Head of caudate nucleus (tissue), 42 donors: ENCODE measurements at regions not wholly inside any gene's neighbourhood (a gene's known extent, or its start where the extent isn't known, plus 50 kb on each side); places are given as distances from the start of the nearest gene placed in this dataset.
"Not testable (repeated sequence)": the region's sequence is repeated elsewhere in the genome, so short reads cannot be mapped to it uniquely, and the experiment has no call there.

Source experiments
- DNase-seq, 42 donors: peaks; one replicate each; pipeline versions ENCODE4 v3.0.0 to v3.0.0-alpha.2; 2020 to 2021; ENCODE audit warnings: mixed read lengths in 7 of 42
- intact Hi-C: fragments of 100-400 bp; cut with DNase I; formaldehyde crosslinking; loops from one replicate; pipeline ENCODE4 v1.15.0; 2022

DNA sequence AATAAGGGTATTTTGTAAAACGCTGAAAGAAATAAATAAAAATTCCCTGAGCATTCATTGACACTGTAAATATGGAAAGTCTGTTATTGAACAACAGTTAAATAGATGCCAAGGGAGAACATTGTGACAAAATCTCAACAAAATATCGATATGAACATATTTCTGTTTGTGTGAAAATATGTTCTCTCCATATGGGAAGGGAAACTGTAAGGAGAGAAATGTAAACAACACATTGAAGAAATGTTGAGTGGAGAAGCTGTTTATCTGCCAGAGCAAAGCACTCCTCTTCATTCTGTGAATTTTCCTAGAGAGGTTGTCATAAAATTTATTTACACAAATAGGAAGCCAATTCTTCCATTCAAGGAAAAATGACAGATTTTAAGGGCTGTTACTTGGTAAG is 57.1 kb upstream of the EOMES start:
- no peak for DNase-seq
- intact Hi-C loops: no loop called here

DNA sequence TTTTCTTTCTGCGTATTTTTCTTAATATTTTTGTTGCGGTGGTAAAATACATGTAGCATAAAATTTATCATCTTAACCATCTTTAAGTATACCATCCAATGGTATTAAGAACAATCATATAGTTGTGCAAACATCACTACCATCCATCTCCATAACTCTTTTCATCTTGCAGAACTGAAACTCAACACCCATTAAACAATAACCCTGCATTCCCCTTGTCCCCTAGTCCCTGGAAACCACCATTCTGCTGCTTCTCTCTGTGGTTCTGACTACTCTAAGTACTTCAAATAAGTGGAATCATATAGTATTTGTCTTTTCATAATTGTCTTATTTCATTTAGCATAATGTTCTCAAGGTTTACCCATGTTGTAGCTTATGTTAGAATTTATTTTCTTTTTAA is 67.3 kb upstream of the EOMES start:
- DNase-seq: no peak
- intact Hi-C loops: no loop called here

DNA sequence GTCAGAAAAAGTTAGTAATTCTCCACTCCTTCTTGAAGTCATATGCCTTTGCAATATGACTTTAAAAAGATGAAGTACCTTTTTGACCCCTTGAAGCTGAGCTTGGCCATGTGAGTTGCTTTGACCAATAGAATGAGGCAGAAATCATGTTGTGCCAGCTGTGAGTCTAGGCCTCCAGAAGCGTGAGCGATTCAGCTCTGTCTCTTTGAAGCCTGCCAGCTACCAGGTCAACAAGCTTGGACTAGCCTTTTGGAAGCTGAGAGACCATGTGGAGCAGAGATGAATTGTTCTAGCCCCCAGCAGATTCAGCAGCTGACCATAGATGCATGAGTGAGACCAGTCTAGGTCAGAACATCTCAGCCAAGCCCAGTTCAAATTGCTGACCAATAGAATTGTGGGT is 69.8 kb upstream of the EOMES start:
- DNase-seq: no peak
- intact Hi-C loops: no loop called here

DNA sequence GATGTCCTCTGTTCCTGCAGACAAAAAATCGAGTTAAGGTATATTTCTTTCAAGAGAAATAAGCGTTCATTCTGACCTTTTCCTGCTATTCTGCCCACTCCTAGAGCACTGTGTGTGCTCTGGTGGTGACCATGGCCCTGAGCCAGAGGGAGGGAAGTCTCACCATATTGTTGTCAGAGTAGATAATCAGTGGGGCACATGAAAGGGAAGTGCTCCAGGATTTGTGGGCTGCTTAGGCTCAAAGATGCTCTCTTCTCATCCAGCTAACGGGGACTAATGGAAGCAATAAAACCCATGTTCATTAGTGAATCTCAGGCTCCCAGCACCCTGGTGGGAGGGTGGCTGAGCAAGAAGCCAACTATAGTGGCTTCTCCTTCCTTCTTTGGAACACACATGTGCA is 70.7 kb upstream of the EOMES start:
- DNase-seq: no peak
- intact Hi-C loops: no loop called here

DNA sequence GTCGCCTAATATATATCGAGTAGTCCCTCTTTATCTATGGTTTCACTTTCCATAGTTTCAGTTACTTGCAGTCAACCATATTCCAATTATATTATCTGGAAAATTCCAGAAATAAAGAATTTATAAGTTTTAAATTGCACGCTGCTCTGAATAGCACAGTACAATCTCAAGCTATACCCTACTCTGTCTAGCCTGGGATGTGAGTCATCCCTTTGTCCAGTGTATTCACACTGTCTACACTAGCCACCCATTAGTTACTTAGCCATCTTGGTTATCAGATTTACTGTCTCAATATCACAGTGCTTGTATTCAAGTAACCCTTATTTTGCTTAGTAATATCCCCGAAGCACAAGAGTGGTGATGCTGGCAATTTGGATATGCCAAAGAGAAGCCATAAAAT is 72.1 kb upstream of the EOMES start:
- DNase-seq: no peak
- intact Hi-C loops: no loop called here

DNA sequence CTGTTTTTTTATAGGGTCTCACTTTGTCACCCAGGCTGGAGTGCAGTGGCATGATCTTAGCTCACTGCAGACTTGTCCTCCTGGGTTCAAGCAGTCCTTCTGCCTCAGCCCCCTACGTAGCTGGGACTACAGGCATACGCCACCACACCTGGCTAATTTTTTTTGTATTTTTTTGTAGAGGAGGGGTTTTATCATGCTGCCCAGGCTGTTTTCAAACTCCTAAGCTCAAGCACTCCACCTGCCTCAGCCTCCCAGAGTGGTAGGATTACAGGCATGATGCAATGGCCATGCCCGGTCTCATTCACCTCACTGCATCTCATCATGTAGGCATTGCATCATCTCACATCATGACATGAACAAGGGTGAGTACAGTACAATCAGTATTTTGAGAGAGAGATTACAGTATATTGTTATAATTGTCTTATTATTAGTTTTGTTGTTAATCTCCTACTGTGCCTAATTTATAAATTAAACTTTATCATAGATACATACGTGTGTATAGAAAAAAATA is 74.3 kb upstream of the EOMES start:
- no peak for DNase-seq
- intact Hi-C loops: no loop called here

DNA sequence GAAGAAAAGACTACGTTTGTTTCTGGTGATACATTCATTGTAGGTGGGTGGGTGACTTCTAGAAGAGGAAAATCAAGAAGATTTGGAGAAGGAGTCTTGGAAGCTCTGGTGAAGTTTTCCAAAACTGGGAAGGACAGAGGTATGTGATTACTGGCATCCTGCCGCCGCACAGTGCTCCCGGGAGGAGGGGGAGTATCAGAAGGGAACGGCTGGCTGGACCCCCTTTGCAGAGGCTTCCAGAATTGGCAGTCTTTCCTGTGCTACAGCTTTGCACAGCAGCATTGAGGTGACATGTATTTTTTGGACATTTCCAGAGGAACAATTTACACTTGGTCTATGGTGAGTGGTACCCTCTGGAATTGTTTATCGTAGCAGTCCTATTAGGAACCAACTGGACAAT is 75.7 kb upstream of the EOMES start:
- intact Hi-C loops: no loop called here
- no peak for DNase-seq

DNA sequence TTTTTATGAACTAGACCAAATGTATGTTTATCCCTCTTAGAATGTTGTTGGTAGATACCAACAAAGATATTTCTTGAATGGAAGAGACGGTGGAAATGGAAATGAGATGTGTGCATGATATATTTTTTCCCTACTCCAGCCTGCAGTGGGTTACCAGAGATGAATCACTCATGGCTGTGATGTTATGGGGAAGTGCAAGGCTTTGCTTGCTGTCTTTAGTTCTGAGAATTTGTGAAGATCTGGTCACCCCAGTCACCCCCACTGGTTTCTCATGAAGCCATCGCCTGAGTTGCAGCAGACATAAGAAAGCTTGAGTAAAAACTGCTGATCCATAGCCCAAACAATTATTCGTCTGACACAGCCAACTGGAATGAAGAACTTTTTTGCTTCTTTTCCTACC is 78.1 kb upstream of the EOMES start:
- intact Hi-C loops: no loop called here
- DNase-seq: no peak

DNA sequence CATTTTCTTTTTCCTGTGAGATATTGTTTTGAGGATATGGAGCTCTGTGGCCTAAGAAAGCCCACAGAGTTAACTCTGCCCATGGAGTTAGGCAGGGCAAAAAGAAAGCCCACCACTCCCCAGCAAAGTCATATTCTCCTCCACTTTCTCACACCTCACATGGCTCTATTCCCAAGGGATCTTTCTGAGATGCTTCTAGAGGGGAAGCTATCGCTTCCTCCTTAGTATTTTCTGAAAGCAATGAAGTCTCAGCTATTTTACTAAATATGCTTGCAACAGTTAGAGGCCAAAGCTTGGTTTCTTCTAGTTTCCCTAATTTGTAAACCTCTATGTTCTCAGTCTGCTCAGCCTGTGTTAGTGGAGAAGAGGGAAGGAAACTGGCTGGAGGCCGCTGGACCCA is 80.3 kb upstream of the EOMES start:
- intact Hi-C loops: no loop called here
- DNase-seq: no peak

DNA sequence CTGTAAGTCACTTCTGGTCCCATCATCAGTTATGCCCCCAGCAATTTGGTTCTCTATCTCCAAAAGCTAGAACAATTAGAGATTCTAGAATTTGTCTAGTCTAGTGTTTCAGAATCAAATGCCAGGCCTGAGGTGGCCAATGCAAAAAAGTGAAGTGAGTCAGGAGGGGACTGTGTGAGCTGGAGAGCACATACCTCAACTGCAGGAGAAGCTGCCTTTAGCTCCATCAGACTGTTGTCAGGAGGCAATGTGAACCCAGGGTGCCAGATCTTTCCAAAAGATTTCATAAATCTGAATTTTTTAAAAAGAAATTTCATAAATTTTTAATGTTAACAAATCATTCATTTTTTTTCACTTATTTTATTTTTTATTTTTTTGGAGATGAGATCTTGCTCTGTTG is 80.7 kb upstream of the EOMES start:
- no peak for DNase-seq
- intact Hi-C loops: no loop called here

DNA sequence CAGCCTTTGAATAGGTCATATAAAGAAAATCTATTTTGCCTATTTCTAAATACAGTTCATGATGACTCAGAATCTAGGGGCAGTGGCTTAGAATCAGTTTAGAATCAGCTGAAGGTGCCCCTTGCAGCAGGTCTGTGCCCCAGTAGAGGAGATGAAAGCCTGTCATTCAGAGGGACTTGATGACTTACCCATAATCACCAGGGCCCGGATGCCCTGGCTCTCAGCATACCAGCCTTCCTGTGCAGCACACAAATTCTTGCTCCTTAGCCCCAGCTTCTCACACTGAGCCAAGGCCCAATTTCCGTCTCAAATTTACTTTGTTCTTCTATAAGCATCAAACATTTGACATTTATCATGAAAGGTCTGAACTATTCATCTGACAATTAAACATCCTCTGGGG is 83.2 kb upstream of the EOMES start:
- intact Hi-C loops: no loop called here

DNA sequence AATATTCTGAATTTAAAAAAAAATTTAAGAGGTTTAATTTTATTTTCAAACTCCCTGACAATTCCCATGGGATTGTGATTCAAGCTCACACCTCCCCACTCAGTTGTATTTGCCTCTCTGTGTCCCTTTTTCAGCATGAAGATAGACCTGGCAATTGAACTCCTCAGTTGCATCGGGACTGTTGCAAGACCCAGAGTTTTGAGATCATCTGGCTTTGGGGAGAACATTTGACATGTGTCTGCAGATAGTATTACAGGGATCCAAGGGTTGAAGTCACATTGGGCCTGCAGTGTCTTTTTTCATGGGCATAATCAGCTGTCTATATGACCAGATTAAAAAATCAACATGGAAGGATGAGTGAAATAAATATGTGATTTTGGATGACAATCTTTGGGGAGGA is 91.1 kb upstream of the EOMES start:
- intact Hi-C loops: no loop called here

More for the DNA sequence above, 83.2 kb upstream of the EOMES start:
- no peak for DNase-seq

DNA sequence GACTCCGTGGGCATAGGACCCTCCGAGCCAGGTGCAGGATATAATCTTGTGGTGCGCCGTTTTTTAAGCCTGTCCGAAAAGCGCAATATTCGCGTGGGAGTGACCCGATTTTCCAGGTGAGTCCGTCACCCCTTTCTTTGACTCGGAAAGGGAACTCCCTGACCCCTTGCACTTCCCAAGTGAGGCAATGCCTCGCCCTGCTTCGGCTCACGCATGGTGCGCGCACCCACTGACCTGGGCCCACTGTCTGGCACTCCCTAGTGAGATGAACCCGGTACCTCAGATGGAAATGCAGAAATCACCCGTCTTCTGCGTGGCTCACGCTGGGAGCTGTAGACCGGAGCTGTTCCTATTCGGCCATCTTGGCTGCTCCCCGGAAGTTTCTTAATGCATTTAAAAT is 99.5 kb upstream of the EOMES start:
- not testable (repeated sequence) for DNase-seq

More for the DNA sequence above, 91.1 kb upstream of the EOMES start:
- no peak for DNase-seq

DNA sequence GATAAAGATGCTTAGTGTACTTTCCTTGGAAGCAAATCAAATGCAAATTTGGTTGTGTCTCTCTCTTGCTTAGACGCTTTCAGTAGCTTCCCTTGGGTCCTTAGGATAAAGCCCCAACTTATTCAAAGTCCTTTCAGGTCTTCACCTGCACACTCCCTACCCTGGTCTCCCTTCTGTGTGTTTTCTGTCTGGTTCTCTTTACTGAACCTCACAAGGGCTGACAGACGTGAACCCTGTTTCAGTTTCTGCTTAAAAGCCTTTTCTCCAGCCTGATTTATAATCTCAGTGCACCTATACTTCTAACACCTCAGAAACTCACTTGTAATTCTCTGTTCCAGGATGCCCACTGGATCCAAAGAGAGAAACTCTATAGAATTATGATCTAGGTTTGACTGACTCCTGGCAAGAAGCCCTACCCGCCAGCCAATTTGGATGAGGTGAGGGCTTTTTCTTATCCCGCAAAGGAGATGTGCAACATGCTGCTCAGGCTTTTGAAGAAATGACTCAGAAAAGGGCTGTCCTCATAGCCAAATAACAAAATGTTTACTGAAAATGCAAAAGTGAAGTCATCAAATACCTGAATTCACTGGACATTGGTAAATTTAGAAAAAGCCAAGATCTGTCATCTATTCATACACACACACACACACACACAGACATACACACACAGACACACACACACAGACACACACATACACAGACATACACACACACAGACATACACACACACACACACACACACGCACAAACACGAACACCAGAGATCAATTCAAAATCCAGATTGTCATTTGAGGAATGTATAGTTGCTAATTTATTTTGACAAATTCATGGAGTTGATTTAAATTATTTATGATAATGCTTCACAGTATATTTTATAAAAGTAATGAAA is 102.4 kb upstream of the EOMES start:
- no peak for DNase-seq
- intact Hi-C loops: no loop called here

More for the DNA sequence above, 99.5 kb upstream of the EOMES start:
- intact Hi-C loops: not testable (repeated sequence)

DNA sequence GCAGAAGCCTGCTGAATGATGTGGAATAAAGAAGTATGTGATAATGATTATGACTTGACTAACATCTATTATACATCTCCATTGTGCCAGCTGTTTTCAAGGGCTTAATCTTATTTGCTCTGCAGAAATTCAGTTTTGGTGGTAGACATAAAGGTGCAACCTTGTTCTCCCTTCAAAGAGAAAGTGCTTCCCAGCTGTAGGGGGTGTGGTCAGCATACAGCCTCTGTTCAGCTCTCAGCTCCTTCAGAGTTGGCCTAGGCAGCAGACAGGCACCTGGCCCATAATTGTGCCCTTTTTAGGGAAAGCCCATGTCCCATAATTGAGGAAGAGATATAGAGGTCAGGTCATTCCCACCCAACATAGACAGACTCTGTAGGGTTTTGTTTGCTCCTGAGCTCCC is 104.3 kb upstream of the EOMES start:
- intact Hi-C loops: no loop called here
- no peak for DNase-seq

DNA sequence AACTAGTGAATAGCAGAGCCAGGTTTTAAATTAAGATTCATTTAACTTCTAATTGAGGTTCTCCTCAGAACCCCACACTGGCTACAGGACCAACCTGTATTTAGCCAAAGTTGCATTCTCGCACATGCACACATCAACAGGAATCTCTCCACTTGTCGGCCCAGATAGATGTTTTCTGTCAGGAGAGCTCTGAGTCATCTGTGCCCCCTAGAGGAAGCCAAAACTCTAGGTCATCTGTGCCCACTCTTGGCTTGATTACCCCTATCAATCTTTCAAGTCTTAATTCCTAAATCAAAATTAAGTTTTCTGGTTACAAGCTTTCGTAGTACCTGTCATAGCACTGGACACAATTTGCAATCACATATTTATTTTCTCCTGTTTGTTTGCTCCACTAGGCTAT is 104.9 kb upstream of the EOMES start:
- DNase-seq: no peak
- intact Hi-C loops: no loop called here

DNA sequence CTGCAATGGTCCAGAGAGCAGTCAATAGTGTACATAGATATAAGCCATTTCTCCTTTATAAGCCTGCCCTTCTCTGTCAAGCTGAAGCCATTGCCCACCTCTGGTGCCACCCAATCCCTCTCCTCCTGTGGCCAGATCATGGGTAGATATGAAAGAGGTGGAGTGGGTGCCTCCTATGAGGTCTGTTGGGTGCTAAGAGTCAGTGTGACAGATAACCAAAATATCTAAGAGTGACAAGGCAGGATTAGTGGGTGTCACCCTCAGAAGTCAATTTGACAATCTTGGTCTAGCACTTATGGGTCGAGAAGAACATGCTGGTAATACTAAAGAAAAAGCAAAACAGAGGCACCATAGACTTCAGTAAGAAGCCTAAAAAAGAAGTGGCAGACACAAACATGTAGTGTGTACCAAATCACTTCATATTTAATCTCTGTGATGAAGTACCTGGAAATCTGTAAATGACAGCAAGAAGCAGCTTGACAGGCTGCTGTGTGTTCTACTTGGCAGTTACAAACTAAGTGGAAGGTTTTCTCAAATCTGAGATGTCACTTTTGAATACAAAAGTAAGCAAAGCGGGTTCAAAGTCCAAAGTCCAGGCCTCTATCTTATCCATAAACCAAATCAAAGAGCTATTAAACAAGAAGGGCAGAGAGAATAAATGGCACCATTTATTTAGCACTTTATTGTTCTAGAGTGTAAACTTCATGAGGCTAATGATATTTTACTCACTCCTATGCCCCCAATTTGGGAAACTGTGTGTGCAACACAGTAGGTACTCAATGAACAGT is 118.9 kb upstream of the EOMES start:
- intact Hi-C loops: no loop called here
- DNase-seq: no peak

DNA sequence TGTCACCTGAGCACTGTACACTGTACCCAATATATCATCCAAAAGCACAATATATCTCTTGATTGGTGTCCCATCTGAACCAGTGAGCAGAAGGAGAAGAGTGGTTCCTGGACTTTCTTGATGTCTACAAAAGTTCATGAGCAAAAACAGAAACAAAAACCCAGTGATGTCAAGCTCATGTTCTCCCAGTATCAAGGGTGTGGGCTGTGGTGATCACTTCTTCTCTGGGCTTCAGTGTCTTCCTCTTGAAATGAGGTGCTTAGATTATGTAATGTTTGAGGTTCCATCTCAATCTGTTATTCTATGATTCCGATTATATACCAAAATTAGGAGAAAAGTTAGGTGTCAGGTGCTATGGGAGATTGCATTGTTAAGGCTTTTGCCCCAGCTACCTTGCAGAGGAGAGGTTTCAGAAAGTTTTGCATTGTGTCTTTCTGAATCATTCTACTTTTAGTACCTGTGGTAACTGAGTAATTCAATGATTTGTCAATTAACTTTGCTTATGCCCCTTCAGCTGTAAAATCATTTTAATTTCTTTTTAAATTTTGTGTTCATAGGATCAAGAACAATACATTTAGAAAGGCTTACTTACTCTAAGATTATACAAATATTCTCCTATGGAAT is 122.0 kb upstream of the EOMES start:
- no peak for DNase-seq
- intact Hi-C loops: no loop called here

DNA sequence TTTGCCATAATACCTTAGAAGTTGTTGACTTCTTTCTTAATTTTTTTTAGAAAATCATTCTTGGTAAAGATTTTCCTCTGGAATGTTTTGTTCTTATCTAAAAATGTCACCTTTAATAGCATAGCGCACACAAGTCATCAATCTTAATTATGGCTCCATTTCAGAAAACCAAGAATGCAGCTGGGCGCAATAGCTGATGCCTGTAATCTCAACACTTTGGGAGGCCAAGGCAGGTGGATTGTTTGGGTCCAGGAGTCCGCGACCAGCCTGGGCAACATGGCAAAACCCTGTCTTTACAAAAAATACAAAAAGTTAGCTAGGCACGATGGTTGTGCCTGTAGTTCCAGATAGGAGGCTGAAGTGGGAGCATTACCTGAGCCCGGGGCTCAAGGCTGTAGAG is 125.6 kb upstream of the EOMES start:
- intact Hi-C loops: no loop called here
- DNase-seq: no peak

DNA sequence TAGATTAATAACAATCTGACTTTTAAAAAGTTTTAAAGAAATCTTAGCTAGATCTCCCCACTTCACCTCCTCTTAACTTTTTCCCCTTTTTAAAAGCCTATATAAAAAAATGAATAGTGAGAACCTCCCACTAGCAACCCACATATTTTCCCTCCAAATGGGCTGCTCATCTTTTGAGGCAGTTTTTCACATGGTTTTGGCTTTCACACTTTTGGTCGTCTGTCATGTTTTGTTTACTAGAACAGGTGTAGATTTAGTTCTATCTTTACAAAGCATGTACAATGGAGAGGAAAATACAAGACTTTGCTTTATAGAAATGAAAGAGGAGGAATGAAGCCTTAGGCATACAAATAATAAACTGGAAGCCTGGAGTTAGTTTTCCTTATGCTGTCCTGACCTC is 126.7 kb upstream of the EOMES start:
- intact Hi-C loops: no loop called here
- no peak for DNase-seq
